ENCODE measurements at regions not wholly inside any gene's neighbourhood (a gene's known extent, or its start where the extent isn't known, plus 50 kb on each side); places are given as distances from the start of the nearest gene placed in this dataset.

GRCh38 chr1:55939866-55940265 lies 639.5 kb downstream of the PLPP3 start:
- Histone ChIP-seq H3K9me3 (ENCODE audit: control insufficient read depth, low read length) (no peaks in the 10 kb centered on the region), H3K4me3 (ENCODE audit: low read length) (no peak overlapping the region), H3K27ac (ENCODE audit: low read length) (no peak overlapping the region), H3K27me3 (ENCODE audit: control insufficient read depth, insufficient read depth) (no peaks in the 10 kb centered on the region), H3K4me1 (ENCODE audit: control insufficient read depth, insufficient read depth, low read length) (peaks cover 2% of the 10 kb centered on the region)
- no peak for ATAC-seq
- intact Hi-C loops (cut with DNase I) = no loop called here
- WGBS = 61% methylated on average over 1 of the region's 1 CpG
- no peak for DNase-seq

DNA sequence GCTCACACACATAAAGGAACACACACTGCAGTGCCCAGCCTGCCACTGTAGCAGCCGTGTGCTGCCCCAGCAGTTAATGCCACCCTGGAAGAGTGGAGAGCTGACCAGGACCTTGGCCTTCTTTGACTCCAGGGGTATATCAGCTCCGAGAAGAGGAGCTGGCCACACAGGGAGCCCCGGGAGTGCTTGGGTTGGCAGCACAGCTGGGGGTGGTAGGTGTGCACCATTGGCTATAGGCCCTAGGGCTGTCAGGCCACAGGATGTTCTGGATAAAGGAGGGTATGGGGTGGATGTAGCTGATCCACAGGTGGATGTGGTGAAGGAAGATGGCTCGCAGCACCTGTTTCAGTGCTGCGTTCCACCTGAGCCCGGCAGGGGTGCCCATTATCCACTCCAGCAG lies 640.5 kb downstream of the PLPP3 start:
- peak in 1 of 3 donors; percentile 32 for DNase-seq
- Histone ChIP-seq H3K27me3 (ENCODE audit: control insufficient read depth, insufficient read depth) (no peaks in the 10 kb centered on the region), H3K9me3 (ENCODE audit: control insufficient read depth, low read length) (no peaks in the 10 kb centered on the region), H3K4me1 (ENCODE audit: control insufficient read depth, insufficient read depth, low read length) (peaks cover 2% of the 10 kb centered on the region), H3K4me3 (ENCODE audit: low read length) (no peak overlapping the region), H3K27ac (ENCODE audit: low read length) (no peak overlapping the region)
- 84% methylated on average over 6 of the region's 6 CpGs for WGBS
- ATAC-seq = peak; percentile 13 to 55
- intact Hi-C loops (cut with DNase I) = no loop called here

- peak in 2 of 3 donors; percentile 60 to 61 for DNase-seq
- Histone ChIP-seq H3K9me3 (ENCODE audit: control insufficient read depth, low read length) (no peaks in the 10 kb centered on the region), H3K4me3 (ENCODE audit: low read length) (no peak overlapping the region), H3K4me1 (ENCODE audit: control insufficient read depth, insufficient read depth, low read length) (peaks cover 2% of the 10 kb centered on the region), H3K27ac (ENCODE audit: low read length) (no peak overlapping the region), H3K27me3 (ENCODE audit: control insufficient read depth, insufficient read depth) (no peaks in the 10 kb centered on the region)
- 54% methylated on average over 5 of the region's 5 CpGs for WGBS
- intact Hi-C loops (cut with DNase I) = no loop called here
- peak; percentile 40 to 65 for ATAC-seq
Observed at GRCh38 chr1:55938376-55938850, 641.0 kb downstream of the PLPP3 start.

GRCh38 chr1:55937840-55938375 lies 641.5 kb downstream of the PLPP3 start:
- peak in 1 of 3 donors; percentile 38 for DNase-seq
- 77% methylated on average over 3 of the region's 3 CpGs for WGBS
- no peak overlapping the region for H3K27ac ChIP-seq (ENCODE audit: low read length)
- peaks cover 2% of the 10 kb centered on the region for H3K4me1 ChIP-seq (ENCODE audit: control insufficient read depth, insufficient read depth, low read length)
- peak in 1 of 2 donors; percentile 16 for ATAC-seq
- H3K4me3 ChIP-seq (ENCODE audit: low read length) = no peak overlapping the region
- intact Hi-C loops (cut with DNase I) = no loop called here
- no peaks in the 10 kb centered on the region for H3K27me3 ChIP-seq (ENCODE audit: control insufficient read depth, insufficient read depth)
- no peaks in the 10 kb centered on the region for H3K9me3 ChIP-seq (ENCODE audit: control insufficient read depth, low read length)

- no peaks in the 10 kb centered on the region for H3K27me3 ChIP-seq (ENCODE audit: control insufficient read depth, insufficient read depth)
- H3K4me1 ChIP-seq (ENCODE audit: control insufficient read depth, insufficient read depth, low read length) = peaks cover 8% of the 10 kb centered on the region
- intact Hi-C loops (cut with DNase I) = no loop called here
- WGBS = 33% methylated on average over 5 of the region's 5 CpGs
- ATAC-seq = no peak
- no peak for DNase-seq
- no peaks in the 10 kb centered on the region for H3K9me3 ChIP-seq (ENCODE audit: control insufficient read depth, low read length)
- no peak overlapping the region for H3K4me3 ChIP-seq (ENCODE audit: low read length)
- no peak overlapping the region for H3K27ac ChIP-seq (ENCODE audit: low read length)
Observed at GRCh38 chr1:55935236-55935635, 644.1 kb downstream of the PLPP3 start.

DNA sequence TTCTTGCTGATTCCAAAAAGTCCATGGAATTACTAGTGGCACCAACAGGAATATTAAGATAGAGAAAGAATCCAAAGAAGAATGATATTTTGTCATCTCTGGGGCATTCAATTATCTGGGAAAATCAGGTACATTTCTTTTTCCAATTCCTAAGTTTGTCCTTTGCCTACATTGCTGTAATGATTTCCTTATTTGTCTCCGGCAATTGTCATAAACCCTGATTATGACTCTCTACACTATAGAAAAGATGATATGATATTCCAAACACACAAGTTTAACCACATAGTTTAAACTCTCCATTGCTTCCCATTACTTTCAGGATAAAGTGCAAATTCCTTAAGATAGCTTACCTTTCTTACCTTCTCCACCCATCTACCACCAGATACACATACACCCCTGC lies 647.0 kb downstream of the PLPP3 start:
- no peaks in the 10 kb centered on the region for H3K9me3 ChIP-seq (ENCODE audit: control insufficient read depth, low read length)
- H3K4me3 ChIP-seq (ENCODE audit: low read length) = no peak overlapping the region
- H3K4me1 ChIP-seq (ENCODE audit: control insufficient read depth, insufficient read depth, low read length) = peaks cover 9% of the 10 kb centered on the region
- H3K27ac ChIP-seq (ENCODE audit: low read length) = no peak overlapping the region
- ATAC-seq (no peak), DNase-seq (no peak)
- intact Hi-C loops (cut with DNase I) = no loop called here
- no peaks in the 10 kb centered on the region for H3K27me3 ChIP-seq (ENCODE audit: control insufficient read depth, insufficient read depth)
- 95% methylated on average over 1 of the region's 1 CpG for WGBS

GRCh38 chr1:55931081-55931940 lies 648.1 kb downstream of the PLPP3 start:
- DNase-seq = peak in 1 of 3 donors; percentile 45
- WGBS = 36% methylated on average over 4 of the region's 4 CpGs

DNA sequence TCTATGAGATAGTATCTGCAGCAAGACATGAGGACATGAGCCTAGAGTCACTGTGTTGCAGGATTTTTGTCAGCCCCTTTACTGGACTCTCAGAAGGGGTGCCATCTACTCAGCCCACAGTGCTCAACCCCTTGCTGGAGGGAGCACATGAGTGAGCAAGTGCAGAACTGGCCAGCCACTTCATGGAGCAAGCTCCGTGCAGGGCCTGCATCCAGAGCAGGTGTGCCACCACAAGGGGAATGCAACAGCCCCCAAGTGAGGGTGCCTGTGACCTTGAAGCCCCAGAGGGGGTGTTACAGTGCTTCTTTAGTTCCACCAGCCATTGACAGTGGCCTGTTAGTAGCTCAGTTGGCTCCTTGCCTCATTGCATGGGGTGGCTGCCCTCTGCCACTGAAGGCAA lies 649.7 kb downstream of the PLPP3 start:
- no peak for DNase-seq
- H3K4me1 ChIP-seq (ENCODE audit: control insufficient read depth, insufficient read depth, low read length) = peaks cover 9% of the 10 kb centered on the region
- no peak overlapping the region for H3K4me3 ChIP-seq (ENCODE audit: low read length)
- no peak overlapping the region for H3K27ac ChIP-seq (ENCODE audit: low read length)
- no peaks in the 10 kb centered on the region for H3K27me3 ChIP-seq (ENCODE audit: control insufficient read depth, insufficient read depth)
- no peak for ATAC-seq
- WGBS = 83% methylated on average over 1 of the region's 1 CpG
- intact Hi-C loops (cut with DNase I) = no loop called here
- H3K9me3 ChIP-seq (ENCODE audit: control insufficient read depth, low read length) = no peaks in the 10 kb centered on the region

More at GRCh38 chr1:55931081-55931940, 648.1 kb downstream of the PLPP3 start:
- ATAC-seq = peak; percentile 60 to 79
- Histone ChIP-seq H3K4me3 (ENCODE audit: low read length) (no peak overlapping the region), H3K4me1 (ENCODE audit: control insufficient read depth, insufficient read depth, low read length) (peaks cover 9% of the 10 kb centered on the region), H3K9me3 (ENCODE audit: control insufficient read depth, low read length) (no peaks in the 10 kb centered on the region), H3K27ac (ENCODE audit: low read length) (no peak overlapping the region), H3K27me3 (ENCODE audit: control insufficient read depth, insufficient read depth) (no peaks in the 10 kb centered on the region)
- intact Hi-C loops (cut with DNase I) = no loop called here

DNA sequence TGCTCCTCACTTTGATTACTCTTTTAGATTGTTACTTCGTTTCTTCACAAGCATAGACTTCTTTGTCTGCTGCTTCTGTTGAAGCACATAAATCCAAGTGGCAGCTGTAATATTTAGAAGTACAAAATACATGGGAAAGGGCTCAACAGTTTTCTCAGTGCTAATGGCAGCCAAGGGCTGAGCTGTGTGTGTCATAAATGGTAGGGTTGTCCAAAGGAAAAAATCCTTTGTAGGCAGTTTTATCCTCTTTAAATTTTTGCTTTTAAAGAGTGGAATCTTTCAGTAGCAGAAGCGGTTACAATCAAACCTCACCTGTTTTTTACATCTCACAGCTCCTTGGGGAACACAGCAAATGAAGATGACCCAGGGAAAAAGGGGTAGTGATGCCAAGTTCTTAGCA lies 650.8 kb downstream of the PLPP3 start:
- peaks cover 9% of the 10 kb centered on the region for H3K4me1 ChIP-seq (ENCODE audit: control insufficient read depth, insufficient read depth, low read length)
- H3K27ac ChIP-seq (ENCODE audit: low read length) = no peak overlapping the region
- DNase-seq (peak in 1 of 3 donors; percentile 47), ATAC-seq (no peak)
- H3K9me3 ChIP-seq (ENCODE audit: control insufficient read depth, low read length) = no peaks in the 10 kb centered on the region
- WGBS = 62% methylated on average over 2 of the region's 2 CpGs
- no peaks in the 10 kb centered on the region for H3K27me3 ChIP-seq (ENCODE audit: control insufficient read depth, insufficient read depth)
- intact Hi-C loops (cut with DNase I) = no loop called here
- H3K4me3 ChIP-seq (ENCODE audit: low read length) = no peak overlapping the region

DNA sequence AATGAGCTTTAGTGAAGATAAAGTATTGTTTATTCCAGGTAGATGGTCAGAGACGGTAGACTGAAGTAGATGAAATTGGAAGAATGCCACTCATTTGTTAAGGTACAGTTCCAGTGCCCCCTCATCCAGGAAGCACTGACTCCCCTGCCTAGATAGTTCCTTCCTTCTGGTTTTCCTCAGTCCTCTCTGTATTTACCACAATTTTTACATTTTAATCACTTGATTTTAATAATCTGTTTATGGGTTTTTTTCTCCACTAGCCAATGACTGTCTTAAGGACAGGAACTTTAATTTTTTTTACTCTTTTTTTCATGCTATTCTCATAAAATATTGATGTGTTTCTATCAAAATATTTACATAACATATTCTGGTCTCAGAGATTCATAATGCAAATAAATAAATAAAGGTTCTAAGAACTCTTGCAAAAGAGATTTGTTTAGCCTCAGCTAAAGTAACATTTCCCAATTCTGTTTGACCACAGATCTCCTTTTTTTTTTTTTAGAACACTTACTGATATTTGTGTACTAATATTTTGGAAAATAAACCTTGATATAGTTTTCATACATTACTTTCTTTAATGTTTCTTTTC lies 651.6 kb downstream of the PLPP3 start:
- Histone ChIP-seq H3K27ac (ENCODE audit: low read length) (no peak overlapping the region), H3K9me3 (ENCODE audit: control insufficient read depth, low read length) (no peaks in the 10 kb centered on the region), H3K27me3 (ENCODE audit: control insufficient read depth, insufficient read depth) (no peaks in the 10 kb centered on the region), H3K4me3 (ENCODE audit: low read length) (no peak overlapping the region), H3K4me1 (ENCODE audit: control insufficient read depth, insufficient read depth, low read length) (peaks cover 9% of the 10 kb centered on the region)
- DNase-seq = no peak
- WGBS = 55% methylated on average over 1 of the region's 1 CpG
- intact Hi-C loops (cut with DNase I) = no loop called here
- ATAC-seq = no peak

DNA sequence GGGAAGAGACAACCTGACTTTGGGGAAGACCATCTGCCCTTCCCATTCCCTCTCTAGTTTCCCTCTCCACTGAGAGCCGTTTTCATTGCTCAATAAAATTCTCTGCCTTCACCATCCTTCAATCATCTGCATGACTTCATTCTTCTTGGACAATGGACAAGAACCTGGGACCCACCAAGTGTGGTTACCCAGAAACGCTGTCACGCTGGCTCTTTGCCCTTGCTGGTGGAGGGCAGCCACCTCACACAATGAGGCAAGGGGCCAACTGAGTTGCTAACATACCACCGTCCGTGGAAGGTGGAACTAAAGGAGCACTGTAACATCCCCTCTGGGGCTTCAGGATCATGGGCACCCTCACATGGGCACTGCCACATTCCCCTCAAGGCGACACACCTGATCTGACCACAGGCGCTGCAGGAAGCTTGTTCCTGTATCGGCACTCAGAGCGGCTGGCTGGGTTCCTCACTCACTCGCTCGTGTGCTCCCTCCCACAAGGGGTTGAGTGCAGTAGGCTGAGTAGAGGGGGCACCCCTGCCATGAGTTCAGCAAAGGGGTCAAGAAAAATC lies 652.4 kb downstream of the PLPP3 start:
- intact Hi-C loops (cut with DNase I) = no loop called here

More for the DNA sequence above, 652.4 kb downstream of the PLPP3 start:
- Histone ChIP-seq H3K27ac (ENCODE audit: low read length) (no peak overlapping the region), H3K4me1 (ENCODE audit: control insufficient read depth, insufficient read depth, low read length) (peaks cover 9% of the 10 kb centered on the region), H3K4me3 (ENCODE audit: low read length) (no peak overlapping the region), H3K9me3 (ENCODE audit: control insufficient read depth, low read length) (no peaks in the 10 kb centered on the region), H3K27me3 (ENCODE audit: control insufficient read depth, insufficient read depth) (no peaks in the 10 kb centered on the region)
- no peak for ATAC-seq
- WGBS = 84% methylated on average over 11 of the region's 11 CpGs
- peak in 1 of 3 donors; percentile 19 for DNase-seq

Data from right cardiac atrium (tissue), 5 donors.